Naive B cell (primary cell): ENCODE measurements at regions not wholly inside any gene's neighbourhood (a gene's known extent, or its start where the extent isn't known, plus 50 kb on each side); places are given as distances from the start of the nearest gene placed in this dataset.

ENCODE experiments used
- ATAC-seq, 2 donors: fragments of 150-1000 bp; cut with Tn5 transposase; 2 replicates each; pipeline ENCODE4 v1.10.0; 2021; ENCODE audit warnings: low read depth in 2 of 2, mild to moderate bottlenecking in 2 of 2, moderate library complexity in 2 of 2
- DNase-seq: peaks from one replicate; pipeline ENCODE4 v3.0.0; 2022
- H3K27ac Mint-ChIP-seq, 6 donors: one replicate each; pipeline ENCODE4 v1.8.0; 2020 to 2022; ENCODE audit warnings: mild to moderate bottlenecking in 6 of 6, mixed read lengths in 6 of 6, moderate library complexity in 5 of 6, inconsistent platforms in 2 of 6
- H3K27me3 Mint-ChIP-seq, 3 donors: one replicate each; pipeline ENCODE4 v1.8.0; 2021 to 2022; ENCODE audit warnings: mixed read lengths in 3 of 3, mild to moderate bottlenecking in 1 of 3
- H3K36me3 Mint-ChIP-seq, 2 donors: one replicate each; pipeline ENCODE4 v1.8.0; 2020 to 2022; ENCODE audit warnings: mixed read lengths in 2 of 2, inconsistent platforms in 1 of 2, mild to moderate bottlenecking in 1 of 2
- H3K4me1 Mint-ChIP-seq, 3 donors: one replicate each; pipeline ENCODE4 v1.8.0; 2020 to 2022; ENCODE audit warnings: mixed read lengths in 3 of 3, inconsistent platforms in 1 of 3, mild to moderate bottlenecking in 1 of 3, moderate library complexity in 1 of 3
- H3K4me3 Mint-ChIP-seq, 8 donors: one replicate each; pipeline ENCODE4 v1.8.0; 2020 to 2022; ENCODE audit warnings: mild to moderate bottlenecking in 8 of 8, mixed read lengths in 8 of 8, moderate library complexity in 8 of 8, inconsistent platforms in 2 of 8
- H3K9me3 Mint-ChIP-seq, 7 donors: one replicate each; pipeline ENCODE4 v1.8.0; 2020 to 2022; ENCODE audit warnings: mixed read lengths in 7 of 7, mild to moderate bottlenecking in 5 of 7, inconsistent platforms in 2 of 7, moderate library complexity in 1 of 7

- H3K4me3 Mint-ChIP-seq = no peak overlapping the region
- no peak for ATAC-seq
- H3K4me1 Mint-ChIP-seq = no peaks in the 10 kb centered on the region
- H3K9me3 Mint-ChIP-seq = peaks cover 19 to 36% (median 28%) of the 10 kb centered on the region in 7 donors
- DNase-seq = no peak
- H3K36me3 Mint-ChIP-seq = peaks cover 0 to 25% of the 10 kb centered on the region in 2 donors
- no peak overlapping the region for H3K27ac Mint-ChIP-seq
- H3K27me3 Mint-ChIP-seq = no peaks in the 10 kb centered on the region
These were observed 292.0 kb downstream of the MAP2K4 start for GRCh38 chr17:12312692-12313091.

- peaks cover 17 to 36% (median 28%) of the 10 kb centered on the region in 7 donors for H3K9me3 Mint-ChIP-seq
- no peak for DNase-seq
- H3K4me1 Mint-ChIP-seq = no peaks in the 10 kb centered on the region
- H3K27ac Mint-ChIP-seq = no peak overlapping the region
- no peak overlapping the region for H3K4me3 Mint-ChIP-seq
- ATAC-seq = no peak
- peaks cover 0 to 25% of the 10 kb centered on the region in 2 donors for H3K36me3 Mint-ChIP-seq
- H3K27me3 Mint-ChIP-seq = no peaks in the 10 kb centered on the region
These were observed 293.1 kb downstream of the MAP2K4 start for GRCh38 chr17:12313786-12314185.

- H3K36me3 Mint-ChIP-seq = peaks cover 0 to 25% of the 10 kb centered on the region in 2 donors
- no peak overlapping the region for H3K4me3 Mint-ChIP-seq
- H3K4me1 Mint-ChIP-seq = no peaks in the 10 kb centered on the region
- H3K27me3 Mint-ChIP-seq = no peaks in the 10 kb centered on the region
- DNase-seq (no peak), ATAC-seq (no peak)
- no peak overlapping the region for H3K27ac Mint-ChIP-seq
- peaks cover 21 to 33% (median 26%) of the 10 kb centered on the region in 7 donors for H3K9me3 Mint-ChIP-seq
These were observed 295.3 kb downstream of the MAP2K4 start for GRCh38 chr17:12316021-12316420.

GRCh38 chr17:12318571-12319266 lies 298.0 kb downstream of the MAP2K4 start:
- no peaks in the 10 kb centered on the region for H3K4me1 Mint-ChIP-seq
- peaks cover 4 to 26% (median 14%) of the 10 kb centered on the region in 7 donors for H3K9me3 Mint-ChIP-seq

GRCh38 chr17:12320286-12320685 lies 299.6 kb downstream of the MAP2K4 start:
- Mint-ChIP-seq H3K4me1 (no peaks in the 10 kb centered on the region), H3K36me3 (no peaks in the 10 kb centered on the region), H3K9me3 (peaks cover 2 to 21% (median 9%) of the 10 kb centered on the region in 7 donors), H3K27ac (peak overlapping the region in 1 of 6 donors; percentile 11), H3K27me3 (no peaks in the 10 kb centered on the region), H3K4me3 (no peak overlapping the region)
- no peak for ATAC-seq
- no peak for DNase-seq

More at GRCh38 chr17:12318571-12319266, 298.0 kb downstream of the MAP2K4 start:
- Mint-ChIP-seq H3K27me3 (no peaks in the 10 kb centered on the region), H3K27ac (no peak overlapping the region), H3K4me3 (no peak overlapping the region), H3K36me3 (peaks cover 0 to 6% of the 10 kb centered on the region in 2 donors)
- no peak for ATAC-seq
- DNase-seq = no peak

- no peaks in the 10 kb centered on the region for H3K27me3 Mint-ChIP-seq
- DNase-seq (no peak), ATAC-seq (no peak)
- no peaks in the 10 kb centered on the region for H3K36me3 Mint-ChIP-seq
- H3K4me3 Mint-ChIP-seq = no peak overlapping the region
- H3K27ac Mint-ChIP-seq = no peak overlapping the region
- H3K9me3 Mint-ChIP-seq = peaks cover 0 to 50% (median 24%) of the 10 kb centered on the region in 7 donors
- no peaks in the 10 kb centered on the region for H3K4me1 Mint-ChIP-seq
These were observed 307.5 kb downstream of the MAP2K4 start for GRCh38 chr17:12328204-12328603.

GRCh38 chr17:12330456-12330855 lies 309.8 kb downstream of the MAP2K4 start:
- H3K4me1 Mint-ChIP-seq = no peaks in the 10 kb centered on the region
- no peak overlapping the region for H3K27ac Mint-ChIP-seq
- no peaks in the 10 kb centered on the region for H3K27me3 Mint-ChIP-seq
- H3K4me3 Mint-ChIP-seq = no peak overlapping the region
- peaks cover 0 to 41% (median 22%) of the 10 kb centered on the region in 7 donors for H3K9me3 Mint-ChIP-seq
- DNase-seq (no peak), ATAC-seq (no peak)
- H3K36me3 Mint-ChIP-seq = no peaks in the 10 kb centered on the region

- Mint-ChIP-seq H3K36me3 (no peaks in the 10 kb centered on the region), H3K4me1 (no peaks in the 10 kb centered on the region), H3K4me3 (peak overlapping the region in 1 of 8 donors; percentile 26), H3K27ac (no peak overlapping the region), H3K9me3 (peaks cover 0 to 5% (median 2%) of the 10 kb centered on the region in 7 donors), H3K27me3 (peaks cover 0 to 4% (median 0%) of the 10 kb centered on the region in 3 donors)
- ATAC-seq (no peak), DNase-seq (no peak)
These were observed 320.7 kb downstream of the MAP2K4 start for GRCh38 chr17:12341328-12341727.

- Mint-ChIP-seq H3K9me3 (peaks cover 0 to 5% (median 2%) of the 10 kb centered on the region in 7 donors), H3K27ac (no peak overlapping the region), H3K4me3 (no peak overlapping the region), H3K36me3 (no peaks in the 10 kb centered on the region), H3K27me3 (peaks cover 0 to 4% (median 0%) of the 10 kb centered on the region in 3 donors), H3K4me1 (no peaks in the 10 kb centered on the region)
- no peak for ATAC-seq
- no peak for DNase-seq
These were observed 321.5 kb downstream of the MAP2K4 start for GRCh38 chr17:12342161-12342560.

- DNase-seq (no peak), ATAC-seq (no peak)
- no peak overlapping the region for H3K27ac Mint-ChIP-seq
- H3K9me3 Mint-ChIP-seq = peaks cover 0 to 5% (median 2%) of the 10 kb centered on the region in 7 donors
- no peaks in the 10 kb centered on the region for H3K4me1 Mint-ChIP-seq
- peaks cover 0 to 4% (median 0%) of the 10 kb centered on the region in 3 donors for H3K27me3 Mint-ChIP-seq
- no peak overlapping the region for H3K4me3 Mint-ChIP-seq
- no peaks in the 10 kb centered on the region for H3K36me3 Mint-ChIP-seq
These were observed 322.1 kb downstream of the MAP2K4 start for GRCh38 chr17:12342609-12343435.

- Mint-ChIP-seq H3K27ac (no peak overlapping the region), H3K27me3 (peaks cover 0 to 4% (median 0%) of the 10 kb centered on the region in 3 donors), H3K9me3 (peaks cover 0 to 7% (median 3%) of the 10 kb centered on the region in 7 donors), H3K4me1 (no peaks in the 10 kb centered on the region), H3K4me3 (no peak overlapping the region), H3K36me3 (no peaks in the 10 kb centered on the region)
- ATAC-seq = no peak
- DNase-seq = no peak
These were observed 317.2 kb upstream of the MYOCD start for GRCh38 chr17:12348476-12348875.

GRCh38 chr17:12349297-12349696 lies 316.4 kb upstream of the MYOCD start:
- peaks cover 0 to 7% (median 3%) of the 10 kb centered on the region in 7 donors for H3K9me3 Mint-ChIP-seq
- H3K4me3 Mint-ChIP-seq = no peak overlapping the region
- no peak for DNase-seq
- no peaks in the 10 kb centered on the region for H3K4me1 Mint-ChIP-seq
- ATAC-seq = no peak
- no peak overlapping the region for H3K27ac Mint-ChIP-seq
- peaks cover 0 to 4% (median 0%) of the 10 kb centered on the region in 3 donors for H3K27me3 Mint-ChIP-seq
- no peaks in the 10 kb centered on the region for H3K36me3 Mint-ChIP-seq

GRCh38 chr17:12352127-12352526 lies 313.6 kb upstream of the MYOCD start:
- DNase-seq = no peak
- no peak for ATAC-seq
- Mint-ChIP-seq H3K4me1 (no peaks in the 10 kb centered on the region), H3K27ac (no peak overlapping the region), H3K9me3 (peaks cover 3 to 20% (median 7%) of the 10 kb centered on the region in 7 donors), H3K4me3 (no peak overlapping the region), H3K27me3 (no peaks in the 10 kb centered on the region), H3K36me3 (no peaks in the 10 kb centered on the region)

- H3K27me3 Mint-ChIP-seq = no peaks in the 10 kb centered on the region
- DNase-seq = no peak
- H3K27ac Mint-ChIP-seq = no peak overlapping the region
These were observed 308.1 kb upstream of the MYOCD start for GRCh38 chr17:12357600-12357999.

More at GRCh38 chr17:12357600-12357999, 308.1 kb upstream of the MYOCD start:
- Mint-ChIP-seq H3K36me3 (no peaks in the 10 kb centered on the region), H3K4me3 (no peak overlapping the region), H3K4me1 (no peaks in the 10 kb centered on the region), H3K9me3 (peaks cover 1 to 17% (median 11%) of the 10 kb centered on the region in 7 donors)
- ATAC-seq = no peak
